GM21447 (cell line): ENCODE measurements at regions not wholly inside any gene's neighbourhood (a gene's known extent, or its start where the extent isn't known, plus 50 kb on each side); places are given as distances from the start of the nearest gene placed in this dataset.
"Not testable (repeated sequence)": the region's sequence is repeated elsewhere in the genome, so short reads cannot be mapped to it uniquely, and the experiment has no call there.

ENCODE experiments used
- ATAC-seq: cut with Tn5 transposase; IDR thresholded peaks from one replicate; pipeline ENCODE4 v1.9.1; 2021; ENCODE audit not compliant: unreplicated experiment

- ATAC-seq, result no peak
Observed at GRCh38 chr6:8821981-8822381, 386.6 kb upstream of the SLC35B3 start.

DNA sequence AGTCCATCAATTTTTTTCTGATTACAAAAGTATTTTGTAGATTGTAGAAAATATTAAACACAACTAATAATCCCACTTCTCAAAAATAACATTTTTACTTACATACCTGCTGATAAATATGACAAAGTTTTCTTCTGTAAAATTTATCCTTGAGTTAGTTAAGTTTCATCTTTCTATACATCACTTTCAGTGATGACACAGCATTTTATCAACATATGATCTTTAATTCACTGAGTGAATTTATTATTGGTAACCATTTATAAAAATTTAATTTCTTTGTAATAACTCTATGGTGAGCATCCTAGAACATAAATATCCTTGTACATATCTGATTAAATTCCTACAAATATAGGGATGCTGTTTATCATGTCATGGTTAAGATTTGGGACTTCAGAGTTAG lies 385.0 kb upstream of the SLC35B3 start:
- no peak for ATAC-seq

GRCh38 chr6:8819446-8819845 lies 384.1 kb upstream of the SLC35B3 start:
- no peak for ATAC-seq

- no peak for ATAC-seq
Observed at GRCh38 chr6:8814440-8815000, 379.2 kb upstream of the SLC35B3 start.

GRCh38 chr6:8810325-8810724 lies 375.0 kb upstream of the SLC35B3 start:
- no peak for ATAC-seq

DNA sequence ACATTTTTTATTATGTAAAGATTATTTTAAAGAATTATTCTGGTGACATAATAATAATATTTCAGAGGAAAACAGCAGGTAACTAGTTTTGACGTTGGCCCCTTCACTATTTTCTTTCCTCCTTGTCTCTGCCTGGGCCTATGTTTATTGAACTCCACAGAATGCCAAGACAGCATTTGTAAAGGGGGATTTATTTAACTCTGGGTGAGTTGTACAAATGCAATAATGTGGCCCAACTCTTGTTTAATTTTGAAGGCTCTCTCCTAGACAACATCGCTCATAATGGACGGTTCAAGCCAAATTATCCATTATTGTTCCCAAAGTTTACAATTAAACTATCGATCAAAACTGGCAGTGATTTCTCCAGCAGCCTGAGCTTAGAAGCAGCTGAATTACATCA lies 374.3 kb upstream of the SLC35B3 start:
- no peak for ATAC-seq

GRCh38 chr6:8803181-8803760 lies 367.9 kb upstream of the SLC35B3 start:
- ATAC-seq, result no peak

GRCh38 chr6:8802397-8802796 lies 367.1 kb upstream of the SLC35B3 start:
- not testable (repeated sequence) for ATAC-seq

DNA sequence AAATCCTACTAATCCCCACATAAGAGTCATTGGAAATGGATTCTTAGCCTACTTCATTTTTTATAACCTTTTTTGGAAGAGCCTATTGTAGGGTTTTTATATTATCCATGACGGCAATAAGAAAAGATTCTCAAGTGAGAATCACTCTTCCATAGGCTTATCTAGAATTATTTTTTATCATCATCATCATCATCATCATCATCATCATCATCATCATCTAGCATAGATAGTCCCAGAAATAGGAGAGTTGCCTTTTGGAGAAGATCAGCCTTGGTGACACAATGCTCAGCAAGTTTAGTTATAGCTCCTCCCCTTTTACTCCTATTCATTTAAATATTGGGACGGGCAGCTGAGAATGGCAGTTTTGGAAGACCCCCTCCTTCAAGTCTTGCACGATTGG lies 359.1 kb upstream of the SLC35B3 start:
- no peak for ATAC-seq

- no peak for ATAC-seq
Observed at GRCh38 chr6:8789878-8790277, 354.5 kb upstream of the SLC35B3 start.

DNA sequence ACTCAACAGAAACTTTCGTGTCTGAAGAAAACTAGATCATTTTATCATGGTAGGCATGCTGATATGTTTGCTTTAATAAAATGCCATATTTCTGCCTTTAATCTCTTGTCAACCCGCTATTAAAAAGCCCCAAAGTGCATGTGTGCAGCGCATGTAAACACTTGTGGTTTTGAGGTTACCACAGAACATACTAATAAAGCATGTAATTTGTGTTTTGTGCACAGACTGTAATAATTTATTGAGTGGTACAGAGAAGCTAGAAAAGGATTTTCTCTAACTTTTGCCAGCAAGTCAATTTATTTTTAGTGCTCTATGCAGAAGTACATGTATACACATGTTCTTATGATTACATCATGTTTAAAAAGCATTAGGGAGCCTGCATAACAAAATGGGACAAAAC lies 349.9 kb upstream of the SLC35B3 start:
- no peak for ATAC-seq

- no peak for ATAC-seq
Observed at GRCh38 chr6:8783191-8783590, 347.8 kb upstream of the SLC35B3 start.

DNA sequence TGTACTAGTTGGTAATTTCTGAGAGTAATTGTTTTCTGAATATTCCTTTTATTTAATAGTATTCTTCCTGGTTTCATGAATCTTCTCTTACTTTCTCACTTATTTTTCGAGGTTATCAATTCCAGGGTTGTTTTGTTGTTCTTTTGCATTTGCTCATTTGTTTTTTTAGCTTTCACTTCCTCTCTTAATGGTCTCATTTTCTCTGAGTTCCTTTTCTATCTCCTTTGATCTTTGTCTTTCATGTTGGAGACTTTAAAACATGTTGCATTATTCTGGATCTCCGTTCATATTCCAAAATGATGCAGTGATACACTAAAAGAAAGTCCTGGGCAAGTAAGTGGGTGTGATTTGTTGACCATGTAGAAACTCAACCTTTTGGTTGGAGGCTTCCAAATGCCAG lies 345.3 kb upstream of the SLC35B3 start:
- ATAC-seq, result no peak

GRCh38 chr6:8764733-8765132 lies 329.4 kb upstream of the SLC35B3 start:
- ATAC-seq, result no peak

GRCh38 chr6:8760951-8761350 lies 325.6 kb upstream of the SLC35B3 start:
- no peak for ATAC-seq

GRCh38 chr6:8758412-8758811 lies 323.1 kb upstream of the SLC35B3 start:
- no peak for ATAC-seq

- ATAC-seq, result no peak
Observed at GRCh38 chr6:8750627-8751026, 315.3 kb upstream of the SLC35B3 start.

DNA sequence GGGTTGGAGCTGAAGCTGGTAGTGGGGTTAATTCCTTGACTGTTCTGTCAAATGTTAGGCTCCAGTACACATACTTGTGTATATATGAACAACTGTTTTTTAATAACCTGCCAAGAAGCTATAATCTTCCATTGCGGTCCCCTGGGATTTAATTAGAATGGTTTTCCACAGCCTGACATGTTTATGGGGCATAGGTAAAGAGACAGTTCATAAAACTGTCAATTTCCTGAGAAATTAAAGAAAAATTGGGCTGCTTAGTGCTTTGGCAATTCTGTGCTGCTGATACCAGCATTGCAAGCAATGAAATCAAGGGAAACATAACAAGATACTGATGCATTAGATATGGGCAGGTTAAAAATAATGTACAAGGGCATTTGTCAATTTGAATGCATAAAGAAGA lies 314.1 kb upstream of the SLC35B3 start:
- ATAC-seq, result no peak

DNA sequence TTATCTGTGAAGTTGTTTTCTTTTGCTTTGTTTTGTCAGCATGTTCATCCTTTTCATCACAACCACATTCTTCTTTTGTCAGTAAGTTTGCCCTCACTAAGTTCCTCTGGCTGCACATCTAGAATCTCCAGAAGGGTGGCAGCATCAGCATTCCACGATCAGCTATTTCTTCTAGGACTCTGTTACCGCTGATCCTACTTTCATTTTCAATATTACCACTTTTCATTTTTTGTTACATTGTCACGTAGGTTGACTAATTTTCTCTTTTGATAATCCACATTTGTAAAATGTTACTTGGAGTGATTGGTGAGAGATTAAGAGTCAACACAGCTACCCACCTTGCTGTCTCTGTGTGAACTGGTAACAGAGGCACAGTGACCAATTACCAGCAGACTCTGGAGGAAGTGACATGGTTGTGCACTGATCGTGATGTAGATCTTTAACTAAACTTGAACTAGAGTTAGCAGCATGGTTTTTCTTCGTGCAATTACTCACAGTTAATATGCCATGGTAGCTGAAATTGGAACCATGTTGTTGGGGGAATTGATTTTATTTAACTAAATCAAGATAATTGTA lies 307.9 kb upstream of the SLC35B3 start:
- peak; percentile 96 for ATAC-seq

GRCh38 chr6:8739454-8739853 lies 304.1 kb upstream of the SLC35B3 start:
- ATAC-seq, result no peak

DNA sequence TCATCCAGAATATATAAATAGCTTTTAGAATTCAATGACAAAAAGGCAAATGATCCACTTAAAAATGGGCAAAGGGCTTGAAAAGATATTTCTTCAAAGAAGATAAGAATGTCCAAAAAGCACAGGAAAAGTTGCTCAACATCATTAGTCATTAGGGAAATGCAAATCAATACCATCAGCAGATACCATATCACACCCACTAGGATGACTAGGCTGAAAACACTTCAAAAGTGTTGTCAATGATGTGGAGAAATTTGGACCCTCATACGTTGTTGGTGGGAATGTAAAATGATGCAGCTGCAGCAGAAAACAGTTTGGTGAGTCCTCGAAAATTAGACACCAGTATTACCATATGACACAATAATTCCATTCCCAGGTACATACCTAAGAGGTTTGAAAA lies 303.6 kb upstream of the SLC35B3 start:
- no peak for ATAC-seq

- no peak for ATAC-seq
Observed at GRCh38 chr6:8736156-8736895, 301.0 kb upstream of the SLC35B3 start.
